Endothelial cell of umbilical vein (primary cell): ENCODE measurements at regions not wholly inside any gene's neighbourhood (a gene's known extent, or its start where the extent isn't known, plus 50 kb on each side); places are given as distances from the start of the nearest gene placed in this dataset.

Experiments
- BruUV-seq: library from RNA; stranded (reverse); fragments of 400-500 nt; replicated peaks from 2 replicates; lab custom pipeline; 2021; lab: Mats Ljungman, UMichigan
- CTCF ChIA-PET: fragments of 300-600, 350-600 bp; sonication (Branson Sonifier 250); formaldehyde crosslinking; loops from one replicate; lab custom pipeline; 2021; ENCODE audit warnings: antibody characterized with exemption, inconsistent platforms; lab: Charles Lee
- POLR2A ChIA-PET: fragments of 300-600, 350-600 bp; sonication (Branson Sonifier 250); formaldehyde crosslinking; loops from one replicate; lab custom pipeline; 2021; ENCODE audit warnings: antibody characterized with exemption, inconsistent platforms; lab: Charles Lee
- DNase-seq: peaks from one replicate; pipeline ENCODE4 v3.0.0-alpha.2; 2011; ENCODE audit warnings: low read depth, low spot score
- FAIRE-seq: peaks from 2 replicates; lab custom pipeline; 2011; peaks lifted over from hg19 to GRCh38; lab: Jason Lieb, UNC
- H2AFZ ChIP-seq: 2 replicates; pipeline ENCODE4 v1.6.0; 2012; ENCODE audit warnings: low read depth, low read length, control low read depth, inconsistent platforms
- H3K27ac ChIP-seq: 2 replicates; pipeline ENCODE4 v1.5.1; 2011; ENCODE audit warnings: low read depth, mild to moderate bottlenecking, control low read depth, low read length, moderate library complexity; ENCODE audit not compliant: insufficient read depth
- H3K27me3 ChIP-seq, 2 experiments: 2 replicates each; pipeline versions ENCODE4 v1.6.0 to v1.6.1; 2011; ENCODE audit warnings: low read length in 2 of 2, mixed read lengths in 1 of 2; ENCODE audit not compliant: control insufficient read depth in 2 of 2, insufficient read depth in 2 of 2
- H3K36me3 ChIP-seq, 2 experiments: 2 replicates in 1 of 2; 3 replicates in 1 of 2; pipeline ENCODE4 v1.5.1; 2011; ENCODE audit warnings: low read length in 2 of 2, mild to moderate bottlenecking in 1 of 2, moderate library complexity in 1 of 2; ENCODE audit not compliant: control insufficient read depth in 2 of 2, insufficient read depth in 2 of 2; ENCODE audit errors: extremely low read depth in 1 of 2
- H3K4me1 ChIP-seq: 3 replicates; pipeline ENCODE4 v1.5.1; 2011; ENCODE audit warnings: mild to moderate bottlenecking, low read length; ENCODE audit not compliant: control insufficient read depth, insufficient read depth; ENCODE audit errors: extremely low read depth
- H3K4me2 ChIP-seq: 2 replicates; pipeline ENCODE4 v1.6.1; 2011; ENCODE audit warnings: low read length, control low read depth, mixed read lengths; ENCODE audit not compliant: insufficient read depth
- H3K4me3 ChIP-seq, 3 experiments: fragments of 200-600 bp in 1 of 3; sonication (generic), shearing (Covaris generic) in 1 of 3; replicated peaks in 1 of 3; 2 replicates each; pipeline ENCODE4 v1.5.1; 2011 to 2016; ENCODE audit warnings: control low read depth in 3 of 3, low read length in 3 of 3, mild to moderate bottlenecking in 2 of 3, inconsistent platforms in 1 of 3, low read depth in 1 of 3, moderate library complexity in 1 of 3; ENCODE audit not compliant: insufficient read depth in 1 of 3
- H3K79me2 ChIP-seq: 2 replicates; pipeline ENCODE4 v1.6.0; 2012; ENCODE audit warnings: low read length, inconsistent platforms; ENCODE audit not compliant: control insufficient read depth, insufficient read depth
- H3K9ac ChIP-seq: replicated peaks from 2 replicates; pipeline ENCODE3; 2011; ENCODE audit warnings: low read length, control low read depth; ENCODE audit not compliant: insufficient read depth; ENCODE audit errors: extremely low read depth
- H3K9me1 ChIP-seq: replicated peaks from 3 replicates; pipeline ENCODE4 v1.6.0; 2011; ENCODE audit warnings: mild to moderate bottlenecking, low read length; ENCODE audit not compliant: control insufficient read depth, insufficient read depth; ENCODE audit errors: extremely low read depth
- H3K9me3 ChIP-seq: replicated peaks from 2 replicates; pipeline ENCODE4 v1.5.1; 2012; ENCODE audit warnings: low read length, inconsistent platforms; ENCODE audit not compliant: control insufficient read depth, insufficient read depth
- H4K20me1 ChIP-seq: replicated peaks from 2 replicates; pipeline ENCODE3; 2011; ENCODE audit warnings: mild to moderate bottlenecking, low read length; ENCODE audit not compliant: control insufficient read depth, insufficient read depth; ENCODE audit errors: extremely low read depth
- EZH2 ChIP-seq: IDR thresholded peaks from 2 replicates; pipeline ENCODE4 v1.6.1; 2012; ENCODE audit warnings: borderline replicate concordance, low read depth, mild to moderate bottlenecking, moderate library complexity, low read length, inconsistent platforms; ENCODE audit not compliant: severe bottlenecking
- FOS ChIP-seq: IDR thresholded peaks from 2 replicates; pipeline ENCODE4 v1.6.1; 2011; ENCODE audit warnings: mild to moderate bottlenecking, low read length, moderate library complexity, borderline replicate concordance; ENCODE audit not compliant: insufficient read depth
- GATA2 ChIP-seq: IDR thresholded peaks from 2 replicates; pipeline ENCODE4 v1.7.0; 2011; ENCODE audit warnings: low read depth, mild to moderate bottlenecking, moderate library complexity, mixed read lengths, low read length; ENCODE audit not compliant: insufficient read length, insufficient read depth
- JUN ChIP-seq: IDR thresholded peaks from 2 replicates; pipeline ENCODE4 v1.6.1; 2011; ENCODE audit warnings: borderline replicate concordance, low read depth; ENCODE audit not compliant: insufficient read length, insufficient read depth
- MYC ChIP-seq: IDR thresholded peaks from one replicate; pipeline ENCODE4 v1.6.1; 2011; ENCODE audit warnings: mild to moderate bottlenecking, low read depth, low read length
- POLR2A ChIP-seq: IDR thresholded peaks from 2 replicates; pipeline ENCODE4 v1.6.1; 2012; ENCODE audit warnings: low read depth, mild to moderate bottlenecking, control low read depth, low read length
- POLR2AphosphoS5 ChIP-seq: IDR thresholded peaks from 2 replicates; pipeline ENCODE4 v1.6.1; 2012; ENCODE audit warnings: low read depth, mild to moderate bottlenecking, control low read depth, low read length, moderate library complexity; ENCODE audit not compliant: insufficient read depth
- dilution Hi-C: fragments of 300-500 bp; cut with MboI; formaldehyde crosslinking; loops from one replicate; pipeline ENCODE4 v1.15.0; 2019; ENCODE audit warnings: low sequenced_read_pairs; ENCODE audit not compliant: extremely low pct_ligation_motif_present
- intact Hi-C: fragments of 100-400 bp; cut with micrococcal nuclease; formaldehyde crosslinking; loops from one replicate; pipeline ENCODE4 v1.10.0; 2022
- TF ChIP-seq, protein P1 (sequence below), 2 donors: IDR thresholded peaks; 1 replicate in 1 of 2; 2 replicates in 1 of 2; pipeline ENCODE4 v1.5.1; 2011; ENCODE audit warnings: low read length in 2 of 2, mild to moderate bottlenecking in 2 of 2, moderate library complexity in 2 of 2, control low read depth in 1 of 2, inconsistent platforms in 1 of 2, low read depth in 1 of 2; ENCODE audit not compliant: insufficient read depth in 1 of 2; ENCODE audit errors: extremely low read depth in 1 of 2
- TF ChIP-seq, protein P2 (sequence below): IDR thresholded peaks from 2 replicates; pipeline ENCODE4 v1.6.1; 2011; ENCODE audit not compliant: insufficient read depth, insufficient read length

DNA sequence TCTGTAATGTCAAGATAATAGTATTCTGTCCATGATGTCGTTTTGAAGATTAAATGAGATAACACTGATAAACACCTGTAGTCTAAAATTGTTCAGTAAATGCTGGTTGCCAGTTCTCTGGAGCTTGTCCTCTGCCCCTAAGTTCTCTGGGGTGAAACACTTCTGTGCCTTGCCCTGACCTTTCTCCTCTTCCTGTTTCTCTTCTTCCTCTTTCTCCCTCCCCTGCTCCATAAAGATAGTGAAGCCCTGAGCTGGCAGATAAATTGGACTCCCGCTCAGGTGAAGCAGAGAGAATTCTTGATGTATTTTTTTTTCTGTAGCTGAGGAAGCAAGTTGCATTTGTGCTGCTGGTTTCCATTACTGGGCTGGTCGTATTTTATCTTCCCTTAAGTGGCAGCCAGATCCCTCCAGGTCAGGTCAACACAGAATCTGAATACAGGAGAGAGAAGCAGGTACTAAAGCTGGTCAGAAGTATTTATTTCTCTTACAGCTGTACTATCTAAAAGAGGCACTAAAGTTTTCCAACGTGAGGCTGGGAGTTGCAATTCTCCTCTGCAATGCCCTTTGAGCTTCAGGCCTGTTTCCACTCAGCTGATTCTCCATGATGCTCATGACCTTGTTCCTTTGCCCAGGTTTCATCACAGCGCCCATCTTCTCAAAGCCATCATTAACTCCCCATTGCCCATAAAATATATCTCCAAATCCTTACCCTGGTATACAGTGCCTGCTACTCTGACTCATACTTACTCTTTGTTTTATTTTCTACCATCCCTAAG lies 319.3 kb upstream of the CFAP20DC start:
- H3K9me3 ChIP-seq: no peaks in the 10 kb centered on the region
- ChIA-PET CTCF (no interaction called here), POLR2A (no interaction called here)
- no TSS peak for BruUV-seq
- intact Hi-C loops: no loop called here
- no peaks in the 10 kb centered on the region for H4K20me1 ChIP-seq
- H3K9ac ChIP-seq: no peak overlapping the region
- H3K4me3 ChIP-seq: no peak overlapping the region
- no peaks in the 10 kb centered on the region for H3K9me1 ChIP-seq
- H3K27me3 ChIP-seq: no peaks in the 10 kb centered on the region
- H3K79me2 ChIP-seq: no peaks in the 10 kb centered on the region
- no peaks in the 10 kb centered on the region for H3K4me1 ChIP-seq
- FAIRE-seq: no peak
- H3K36me3 ChIP-seq: no peaks in the 10 kb centered on the region
- dilution Hi-C loops: no loop called here
- H2AFZ ChIP-seq: no peak overlapping the region
- no peak for DNase-seq
- no peak for TF ChIP-seq FOS
- TF ChIP-seq EZH2: no peak
- TF ChIP-seq JUN: no peak
- no peak for TF ChIP-seq POLR2AphosphoS5
- no peak for TF ChIP-seq MYC
- TF ChIP-seq POLR2A: no peak
- no peak for TF ChIP-seq GATA2
- TF ChIP-seq, protein P1, sequence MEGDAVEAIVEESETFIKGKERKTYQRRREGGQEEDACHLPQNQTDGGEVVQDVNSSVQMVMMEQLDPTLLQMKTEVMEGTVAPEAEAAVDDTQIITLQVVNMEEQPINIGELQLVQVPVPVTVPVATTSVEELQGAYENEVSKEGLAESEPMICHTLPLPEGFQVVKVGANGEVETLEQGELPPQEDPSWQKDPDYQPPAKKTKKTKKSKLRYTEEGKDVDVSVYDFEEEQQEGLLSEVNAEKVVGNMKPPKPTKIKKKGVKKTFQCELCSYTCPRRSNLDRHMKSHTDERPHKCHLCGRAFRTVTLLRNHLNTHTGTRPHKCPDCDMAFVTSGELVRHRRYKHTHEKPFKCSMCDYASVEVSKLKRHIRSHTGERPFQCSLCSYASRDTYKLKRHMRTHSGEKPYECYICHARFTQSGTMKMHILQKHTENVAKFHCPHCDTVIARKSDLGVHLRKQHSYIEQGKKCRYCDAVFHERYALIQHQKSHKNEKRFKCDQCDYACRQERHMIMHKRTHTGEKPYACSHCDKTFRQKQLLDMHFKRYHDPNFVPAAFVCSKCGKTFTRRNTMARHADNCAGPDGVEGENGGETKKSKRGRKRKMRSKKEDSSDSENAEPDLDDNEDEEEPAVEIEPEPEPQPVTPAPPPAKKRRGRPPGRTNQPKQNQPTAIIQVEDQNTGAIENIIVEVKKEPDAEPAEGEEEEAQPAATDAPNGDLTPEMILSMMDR (IDR thresholded peaks at IDR 0.05; ENCODE audit: extremely low read depth in 1 of 2, insufficient read depth in 1 of 2, low read depth in 1 of 2, low read length in 2 of 2): no peak
- TF ChIP-seq, protein P2, sequence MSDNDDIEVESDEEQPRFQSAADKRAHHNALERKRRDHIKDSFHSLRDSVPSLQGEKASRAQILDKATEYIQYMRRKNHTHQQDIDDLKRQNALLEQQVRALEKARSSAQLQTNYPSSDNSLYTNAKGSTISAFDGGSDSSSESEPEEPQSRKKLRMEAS: no peak
- no peak overlapping the region for H3K27ac ChIP-seq
- H3K4me2 ChIP-seq: no peak overlapping the region
